ENCODE measurements at regions not wholly inside any gene's neighbourhood (a gene's known extent, or its start where the extent isn't known, plus 50 kb on each side); places are given as distances from the start of the nearest gene placed in this dataset.

DNA sequence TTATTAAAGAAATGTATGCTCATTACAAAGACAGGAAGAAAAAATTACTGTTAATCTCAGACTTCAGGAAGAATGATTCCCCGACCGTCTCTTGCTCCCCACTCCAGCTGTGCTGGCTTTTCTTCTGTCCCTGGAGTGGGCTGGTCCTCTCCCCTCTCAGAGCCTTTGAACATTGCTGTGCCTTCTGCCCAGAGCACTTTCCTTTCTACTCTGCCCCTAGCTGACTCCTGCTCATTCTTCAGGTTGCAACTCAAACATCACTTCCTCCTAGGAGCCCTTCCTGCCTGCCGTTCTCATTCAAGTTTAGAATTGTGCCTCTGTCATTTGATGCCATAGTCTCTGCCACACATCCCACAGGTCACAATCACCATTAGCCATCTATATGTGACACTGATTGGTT, 329.5 kb downstream of the MIAT start:
- Mint-ChIP-seq H3K4me1 (no peaks in the 10 kb centered on the region; a peak in 1 of 4 replicates), H3K27me3 (ENCODE audit: low read depth) (peaks cover 30% of the 10 kb centered on the region), H3K4me3 (no peak overlapping the region), H3K9me3 (no peaks in the 10 kb centered on the region), H3K27ac (no peak overlapping the region), H3K36me3 (ENCODE audit: insufficient read depth in 1 of 3, low read depth in 3 of 3) (no peaks in the 10 kb centered on the region)
- no peaks in the 10 kb centered on the region for H4K20me1 ChIP-seq (ENCODE audit: control insufficient read depth, insufficient read depth, insufficient read length)
- H2AFZ ChIP-seq (ENCODE audit: low read length), result no peak overlapping the region
- TF ChIP-seq, protein P1, sequence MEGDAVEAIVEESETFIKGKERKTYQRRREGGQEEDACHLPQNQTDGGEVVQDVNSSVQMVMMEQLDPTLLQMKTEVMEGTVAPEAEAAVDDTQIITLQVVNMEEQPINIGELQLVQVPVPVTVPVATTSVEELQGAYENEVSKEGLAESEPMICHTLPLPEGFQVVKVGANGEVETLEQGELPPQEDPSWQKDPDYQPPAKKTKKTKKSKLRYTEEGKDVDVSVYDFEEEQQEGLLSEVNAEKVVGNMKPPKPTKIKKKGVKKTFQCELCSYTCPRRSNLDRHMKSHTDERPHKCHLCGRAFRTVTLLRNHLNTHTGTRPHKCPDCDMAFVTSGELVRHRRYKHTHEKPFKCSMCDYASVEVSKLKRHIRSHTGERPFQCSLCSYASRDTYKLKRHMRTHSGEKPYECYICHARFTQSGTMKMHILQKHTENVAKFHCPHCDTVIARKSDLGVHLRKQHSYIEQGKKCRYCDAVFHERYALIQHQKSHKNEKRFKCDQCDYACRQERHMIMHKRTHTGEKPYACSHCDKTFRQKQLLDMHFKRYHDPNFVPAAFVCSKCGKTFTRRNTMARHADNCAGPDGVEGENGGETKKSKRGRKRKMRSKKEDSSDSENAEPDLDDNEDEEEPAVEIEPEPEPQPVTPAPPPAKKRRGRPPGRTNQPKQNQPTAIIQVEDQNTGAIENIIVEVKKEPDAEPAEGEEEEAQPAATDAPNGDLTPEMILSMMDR (conservative IDR thresholded peaks at IDR 0.05), result no peak
- H4K91ac ChIP-seq (ENCODE audit: insufficient read length, low read depth, low read length), result no peak overlapping the region
- H3T11ph ChIP-seq (ENCODE audit: low read length), result no peak overlapping the region
- no peak overlapping the region for H2BK12ac ChIP-seq (ENCODE audit: insufficient read length, low read depth, low read length)
- H3K9ac ChIP-seq (ENCODE audit: extremely low read depth, insufficient read length, low read length), result no peak overlapping the region
- H4K8ac ChIP-seq (replicated peaks; ENCODE audit: insufficient read length, low read depth, low read length), result no peak overlapping the region
- no peaks in the 10 kb centered on the region for H3K79me1 ChIP-seq (ENCODE audit: insufficient read depth, low read depth, low read length, poor library complexity, severe bottlenecking)
- H3K56ac ChIP-seq (ENCODE audit: insufficient read length, low read depth, low read length), result no peak overlapping the region
- H2BK15ac ChIP-seq (ENCODE audit: low read depth, low read length), result no peak overlapping the region
- peaks cover 3% of the 10 kb centered on the region; the same call in 1 of the 2 replicates for H3K4me1 ChIP-seq (ENCODE audit: insufficient read depth, low read length)
- H3K79me2 ChIP-seq (ENCODE audit: insufficient read depth, low read length), result no peaks in the 10 kb centered on the region
- no peak overlapping the region for H4K5ac ChIP-seq (ENCODE audit: insufficient read length, low read depth, low read length)
- no CpG with 5 or more reads among the region's 3 CpGs for WGBS (ENCODE audit: extremely low coverage, insufficient read length, low lambda C conversion rate)
- H2AK5ac ChIP-seq (ENCODE audit: insufficient read length, low read length), result no peak overlapping the region
- H3K18ac ChIP-seq (ENCODE audit: insufficient read length, low read depth, low read length), result no peak overlapping the region
- H3K9me3 ChIP-seq (ENCODE audit: control insufficient read depth, low read depth, low read length), result no peaks in the 10 kb centered on the region
- H3K4me2 ChIP-seq (ENCODE audit: insufficient read depth, insufficient read length, low read length), result no peak overlapping the region
- no peak for DNase-seq
- H3K4ac ChIP-seq (ENCODE audit: low read depth, low read length), result no peak overlapping the region
- H2BK5ac ChIP-seq (ENCODE audit: insufficient read length, low read length), result no peak overlapping the region
- H3K23me2 ChIP-seq (ENCODE audit: insufficient read length, low read depth, low read length, poor library complexity, severe bottlenecking), result no peaks in the 10 kb centered on the region
- no peak overlapping the region for H3K14ac ChIP-seq (ENCODE audit: insufficient read depth, low read length)
- H3K27me3 ChIP-seq (ENCODE audit: insufficient read depth, low read length), result no peaks in the 10 kb centered on the region; the same call in 1 of the 2 replicates
- no peak overlapping the region for H2BK20ac ChIP-seq (ENCODE audit: low read depth, low read length, poor library complexity, severe bottlenecking)
- no peak overlapping the region for H3K23ac ChIP-seq (ENCODE audit: insufficient read length, low read depth, low read length)
- H3K27ac ChIP-seq (ENCODE audit: insufficient read length, low read depth, low read length), result no peak overlapping the region
- H2BK120ac ChIP-seq (ENCODE audit: low read depth, low read length, poor library complexity, severe bottlenecking), result no peak overlapping the region
